PC-3 (cell line): ENCODE measurements at regions not wholly inside any gene's neighbourhood (a gene's known extent, or its start where the extent isn't known, plus 50 kb on each side); places are given as distances from the start of the nearest gene placed in this dataset.

Experiments
- EZH2phosphoT487 ChIP-seq: fragments of 300-600 bp; sonication (generic); IDR thresholded peaks from 2 replicates; pipeline ENCODE4 v1.6.1; 2018; ENCODE audit warnings: mild to moderate bottlenecking, antibody characterized with exemption, low read length, borderline replicate concordance
- TF ChIP-seq, protein P1 (sequence below): fragments of 300-600 bp; sonication (generic); conservative IDR thresholded peaks from 2 replicates; pipeline ENCODE4 v1.5.1; 2017; ENCODE audit warnings: antibody characterized with exemption, low read depth, mild to moderate bottlenecking, low read length

DNA sequence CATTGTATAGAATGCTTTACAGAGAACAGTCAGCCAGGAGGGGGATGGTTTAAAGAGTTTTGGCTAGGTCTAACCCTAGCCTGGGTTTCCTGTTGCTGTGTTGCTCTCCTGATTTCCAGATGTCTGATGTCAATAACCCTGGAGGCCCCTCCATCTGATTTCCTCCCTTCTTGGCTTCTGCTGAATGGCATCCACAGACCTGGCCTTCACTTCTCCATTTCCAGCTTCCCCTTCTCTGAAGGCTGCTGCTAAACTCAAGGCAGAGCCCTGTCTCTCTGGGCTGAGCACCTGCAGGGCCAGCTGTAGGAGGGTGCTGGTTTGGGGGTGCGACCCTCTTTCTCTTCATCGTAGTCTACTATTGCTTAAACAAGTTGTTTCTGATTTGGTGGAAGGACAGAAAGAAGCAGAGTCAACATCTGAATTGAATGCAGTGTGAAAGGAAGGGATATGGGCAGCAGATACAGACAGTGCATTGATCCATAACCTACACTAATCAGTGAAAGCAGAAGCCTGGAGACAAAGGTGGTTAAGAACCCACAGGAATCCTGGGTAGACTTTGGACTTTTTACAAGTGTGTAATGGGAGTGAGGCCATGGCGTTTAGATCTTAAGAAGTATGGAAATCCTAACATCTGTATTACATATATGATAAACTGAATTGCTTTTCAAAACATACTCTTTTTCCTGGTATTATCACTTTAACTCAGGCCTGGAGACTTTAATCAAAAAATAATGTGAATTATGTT lies 153.6 kb downstream of the HRH4 start:
- TF ChIP-seq, protein P1, sequence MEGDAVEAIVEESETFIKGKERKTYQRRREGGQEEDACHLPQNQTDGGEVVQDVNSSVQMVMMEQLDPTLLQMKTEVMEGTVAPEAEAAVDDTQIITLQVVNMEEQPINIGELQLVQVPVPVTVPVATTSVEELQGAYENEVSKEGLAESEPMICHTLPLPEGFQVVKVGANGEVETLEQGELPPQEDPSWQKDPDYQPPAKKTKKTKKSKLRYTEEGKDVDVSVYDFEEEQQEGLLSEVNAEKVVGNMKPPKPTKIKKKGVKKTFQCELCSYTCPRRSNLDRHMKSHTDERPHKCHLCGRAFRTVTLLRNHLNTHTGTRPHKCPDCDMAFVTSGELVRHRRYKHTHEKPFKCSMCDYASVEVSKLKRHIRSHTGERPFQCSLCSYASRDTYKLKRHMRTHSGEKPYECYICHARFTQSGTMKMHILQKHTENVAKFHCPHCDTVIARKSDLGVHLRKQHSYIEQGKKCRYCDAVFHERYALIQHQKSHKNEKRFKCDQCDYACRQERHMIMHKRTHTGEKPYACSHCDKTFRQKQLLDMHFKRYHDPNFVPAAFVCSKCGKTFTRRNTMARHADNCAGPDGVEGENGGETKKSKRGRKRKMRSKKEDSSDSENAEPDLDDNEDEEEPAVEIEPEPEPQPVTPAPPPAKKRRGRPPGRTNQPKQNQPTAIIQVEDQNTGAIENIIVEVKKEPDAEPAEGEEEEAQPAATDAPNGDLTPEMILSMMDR: no peak
- no peak for TF ChIP-seq EZH2phosphoT487
